Uterus (tissue), 2 donors: ENCODE measurements at regions not wholly inside any gene's neighbourhood (a gene's known extent, or its start where the extent isn't known, plus 50 kb on each side); places are given as distances from the start of the nearest gene placed in this dataset.

Experiments used
- CTCF ChIP-seq, 4 experiments: fragments of 200-600 bp in 2 of 4; fragments of 450-650 bp in 2 of 4; sonication (generic) in 2 of 4; IDR thresholded peaks; one replicate each; pipeline ENCODE4 v1.5.1; 2016 to 2019; ENCODE audit warnings: antibody characterized with exemption in 4 of 4, mild to moderate bottlenecking in 2 of 4, moderate library complexity in 1 of 4
- POLR2A ChIP-seq, 2 donors: fragments of 450-650 bp; IDR thresholded peaks; one replicate each; pipeline ENCODE4 v1.6.1; 2016; ENCODE audit warnings: antibody characterized with exemption in 2 of 2, mild to moderate bottlenecking in 1 of 2, moderate library complexity in 1 of 2

GRCh38 chr13:22538400-22538799, 642.4 kb upstream of the SGCG start:
- TF ChIP-seq CTCF (IDR thresholded peaks at IDR 0.05) (no peak), POLR2A (IDR thresholded peaks at IDR 0.05) (no peak)
